Esophagus squamous epithelium (tissue), 4 donors: ENCODE measurements at regions not wholly inside any gene's neighbourhood (a gene's known extent, or its start where the extent isn't known, plus 50 kb on each side); places are given as distances from the start of the nearest gene placed in this dataset.

Experiments used
- CTCF ChIP-seq, 6 experiments: fragments of 450-650 bp in 4 of 6; fragments of 200-600 bp in 2 of 6; sonication (generic) in 2 of 6; IDR thresholded peaks; one replicate each; pipeline ENCODE4 v1.5.1; 2016 to 2019; ENCODE audit warnings: antibody characterized with exemption in 6 of 6, mild to moderate bottlenecking in 4 of 6, moderate library complexity in 4 of 6
- POLR2A ChIP-seq, 4 donors: fragments of 450-650 bp; IDR thresholded peaks; one replicate each; pipeline ENCODE4 v1.6.1; 2017; ENCODE audit warnings: antibody characterized with exemption in 4 of 4, mild to moderate bottlenecking in 4 of 4, moderate library complexity in 3 of 4

GRCh38 chr4:71266090-71266794 lies 72.6 kb upstream of the SLC4A4 start:
- TF ChIP-seq CTCF (IDR thresholded peaks at IDR 0.05): no peak
- no peak for TF ChIP-seq POLR2A (IDR thresholded peaks at IDR 0.05)
